GM21717 (cell line): ENCODE measurements at regions not wholly inside any gene's neighbourhood (a gene's known extent, or its start where the extent isn't known, plus 50 kb on each side); places are given as distances from the start of the nearest gene placed in this dataset.
"Not testable (repeated sequence)": the region's sequence is repeated elsewhere in the genome, so short reads cannot be mapped to it uniquely, and the experiment has no call there.

Source experiments
- ATAC-seq: cut with Tn5 transposase; IDR thresholded peaks from one replicate; pipeline ENCODE4 v1.9.1; 2021; ENCODE audit warnings: mild to moderate bottlenecking, moderate library complexity; ENCODE audit not compliant: unreplicated experiment

GRCh38 chr5:10921160-10921559, 160.1 kb upstream of the DAP start:
- no peak for ATAC-seq

GRCh38 chr5:10920400-10920799, 159.4 kb upstream of the DAP start:
- no peak for ATAC-seq

GRCh38 chr5:10914741-10915480, 153.9 kb upstream of the DAP start:
- no peak for ATAC-seq

GRCh38 chr5:10913841-10914240, 152.8 kb upstream of the DAP start:
- ATAC-seq, result no peak

- ATAC-seq, result no peak
Observed at GRCh38 chr5:10913181-10913810, 152.3 kb upstream of the DAP start.

- no peak for ATAC-seq
Observed at GRCh38 chr5:10912435-10912834, 151.4 kb upstream of the DAP start.

- ATAC-seq, result no peak
Observed at GRCh38 chr5:10910261-10910660, 149.2 kb upstream of the DAP start.

GRCh38 chr5:10904862-10905432, 143.9 kb upstream of the DAP start:
- no peak for ATAC-seq

- ATAC-seq, result no peak
Observed at GRCh38 chr5:10903786-10904560, 142.9 kb upstream of the DAP start.

- no peak for ATAC-seq
Observed at GRCh38 chr5:10902145-10902544, 141.1 kb upstream of the DAP start.

- ATAC-seq, result no peak
Observed at GRCh38 chr5:10898514-10898913, 137.5 kb upstream of the DAP start.

GRCh38 chr5:10896016-10896415, 135.0 kb upstream of the DAP start:
- no peak for ATAC-seq

- ATAC-seq, result no peak
Observed at GRCh38 chr5:10894445-10895054, 133.5 kb upstream of the DAP start.

GRCh38 chr5:10892911-10893215, 131.8 kb upstream of the DAP start:
- no peak for ATAC-seq

- no peak for ATAC-seq
Observed at GRCh38 chr5:10892147-10892910, 131.3 kb upstream of the DAP start.

- ATAC-seq, result no peak
Observed at GRCh38 chr5:10891193-10891592, 130.2 kb upstream of the DAP start.

GRCh38 chr5:10886497-10886896, 125.5 kb upstream of the DAP start:
- no peak for ATAC-seq

GRCh38 chr5:10885026-10885425, 124.0 kb upstream of the DAP start:
- no peak for ATAC-seq

- ATAC-seq, result not testable (repeated sequence)
Observed at GRCh38 chr5:10883945-10884344, 122.9 kb upstream of the DAP start.

GRCh38 chr5:10880934-10881333, 119.9 kb upstream of the DAP start:
- ATAC-seq, result no peak

- not testable (repeated sequence) for ATAC-seq
Observed at GRCh38 chr5:10876996-10877395, 116.0 kb upstream of the DAP start.
